GM19463 (cell line): ENCODE measurements at regions not wholly inside any gene's neighbourhood (a gene's known extent, or its start where the extent isn't known, plus 50 kb on each side); places are given as distances from the start of the nearest gene placed in this dataset.

Experiments
- ATAC-seq: cut with Tn5 transposase; IDR thresholded peaks from one replicate; pipeline ENCODE4 v1.9.1; 2021; ENCODE audit warnings: mild to moderate bottlenecking, moderate library complexity; ENCODE audit not compliant: unreplicated experiment

DNA sequence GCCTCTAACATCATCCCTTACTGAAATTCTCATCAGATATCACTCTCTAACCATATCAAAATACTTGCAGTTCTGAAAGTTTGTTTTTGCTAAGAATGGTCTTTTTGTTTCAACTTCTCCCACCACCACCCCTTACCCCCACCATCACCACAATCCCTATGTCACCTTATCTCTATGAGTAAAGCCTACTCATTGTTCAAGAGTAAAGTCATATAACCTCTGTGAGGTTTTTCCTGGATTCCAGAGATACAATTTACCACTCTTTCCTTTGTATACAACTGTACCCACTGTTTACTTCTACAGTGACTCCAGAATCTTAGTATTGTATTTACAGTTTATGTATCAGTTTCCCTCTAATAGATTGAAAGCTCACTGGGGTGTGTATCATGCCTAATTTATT lies 158.0 kb upstream of the PCDH10 start:
- no peak for ATAC-seq

DNA sequence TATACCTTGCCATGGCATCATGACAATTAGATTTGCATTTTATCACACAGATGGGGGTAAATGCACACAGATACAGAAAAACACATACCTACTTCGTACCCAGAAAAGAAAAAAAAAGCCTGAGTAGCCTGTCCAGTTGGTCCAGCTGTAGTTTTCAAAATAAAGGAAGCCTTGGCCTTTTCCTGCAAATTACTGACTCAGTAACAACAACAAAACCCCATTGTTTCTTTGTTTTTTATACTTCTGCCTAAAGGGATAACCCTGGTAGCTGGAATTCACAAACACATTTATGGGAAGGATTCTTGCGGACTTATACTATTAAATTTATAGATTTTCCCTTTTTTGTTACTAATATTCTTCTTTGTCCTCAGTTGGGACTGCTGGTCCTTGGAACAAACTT lies 156.4 kb upstream of the PCDH10 start:
- no peak for ATAC-seq

DNA sequence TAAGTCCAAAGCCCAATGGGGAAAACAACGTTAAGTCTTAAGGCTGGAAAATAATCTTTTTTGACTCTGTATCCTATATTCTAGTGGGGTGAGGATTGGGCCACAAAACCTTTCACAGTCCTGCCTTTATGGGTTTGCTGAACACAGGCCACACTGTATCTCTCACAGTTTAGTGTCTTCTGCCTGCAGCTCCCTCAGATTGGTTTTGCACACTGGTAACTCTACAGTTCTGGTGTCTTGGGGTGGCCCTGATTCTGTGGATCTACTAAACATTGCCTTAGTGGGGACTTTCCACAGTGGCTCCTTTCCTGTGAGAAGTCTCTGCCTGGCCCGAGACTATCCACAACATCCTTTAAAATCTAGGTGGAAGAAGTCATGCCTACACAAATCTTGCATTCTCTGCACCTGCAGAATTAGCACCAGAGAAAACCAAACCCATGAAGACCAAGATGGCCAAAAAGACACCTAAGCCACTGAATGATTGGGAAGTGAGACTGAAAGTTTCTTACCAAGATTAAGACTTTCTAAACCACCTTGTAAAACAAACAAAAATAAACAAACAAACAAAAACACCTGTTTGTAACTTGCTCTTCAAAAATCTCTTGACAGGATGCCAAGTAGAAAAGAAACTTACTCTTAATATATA lies 150.4 kb upstream of the PCDH10 start:
- no peak for ATAC-seq

DNA sequence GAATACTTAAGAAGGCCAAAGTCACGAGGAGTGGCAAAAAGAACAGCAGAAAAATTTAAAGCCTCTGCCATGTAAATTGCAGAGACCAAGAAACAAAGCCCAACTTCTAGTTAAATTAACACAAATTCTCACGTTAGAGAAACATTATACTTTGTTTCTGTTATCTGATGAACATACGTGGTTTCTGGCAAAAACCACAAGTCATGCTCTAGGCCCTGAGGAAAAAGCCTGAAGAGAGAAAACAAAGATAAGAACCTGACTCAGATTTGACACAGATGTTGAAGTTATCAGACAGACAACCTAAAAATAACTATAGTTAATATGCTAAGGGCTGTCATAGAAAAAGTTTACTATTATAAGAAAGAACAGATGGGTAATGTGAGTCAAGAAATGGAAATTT lies 149.1 kb upstream of the PCDH10 start:
- no peak for ATAC-seq

DNA sequence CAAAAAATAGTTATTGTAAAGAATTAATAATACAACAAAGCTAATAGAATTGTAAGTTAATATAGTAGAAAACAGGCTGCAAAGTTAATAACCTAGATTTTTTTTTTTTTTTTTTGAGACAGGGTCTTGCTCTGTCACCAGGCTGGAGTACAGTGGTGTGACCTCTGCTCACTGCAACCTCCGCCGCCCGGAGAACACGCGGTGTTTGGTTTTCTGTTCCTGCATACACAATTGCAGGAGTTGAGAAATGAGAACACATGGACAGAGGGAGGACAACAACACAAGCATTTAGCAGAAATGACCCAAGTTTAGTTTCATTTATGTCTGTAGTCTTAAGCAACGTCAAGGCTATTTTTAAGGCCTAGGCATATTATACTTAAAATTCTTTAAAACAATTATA lies 145.9 kb upstream of the PCDH10 start:
- no peak for ATAC-seq

DNA sequence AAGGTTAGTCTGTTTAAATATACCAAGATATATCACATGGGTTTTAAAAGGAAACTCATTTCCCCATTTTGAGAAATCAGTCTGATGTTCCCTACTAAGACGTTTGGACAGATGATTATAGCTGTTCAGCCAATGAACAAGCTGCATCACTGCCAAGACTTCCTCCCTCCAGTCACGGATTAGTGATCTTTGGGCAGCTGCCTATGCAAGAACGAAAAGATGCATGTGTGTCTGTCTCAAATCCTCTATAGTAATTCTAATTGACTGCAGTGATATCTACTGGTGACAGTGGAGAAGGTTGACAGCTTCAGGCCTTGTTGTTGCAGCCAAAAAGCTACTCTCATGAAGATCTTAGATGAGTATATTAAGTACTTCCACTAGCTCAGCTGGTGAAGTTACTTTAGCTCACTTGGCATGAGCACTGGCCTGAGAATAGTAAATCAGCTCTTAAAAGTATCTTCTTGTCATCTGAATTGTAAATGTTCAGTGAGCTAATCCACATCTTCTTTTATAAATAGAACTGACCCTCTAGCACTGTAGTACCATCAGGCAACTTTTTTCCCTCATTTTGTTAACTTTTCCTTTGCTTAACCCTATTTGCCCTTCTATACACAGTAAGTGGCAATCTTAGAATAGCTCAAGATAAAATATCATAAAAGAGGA lies 134.5 kb upstream of the PCDH10 start:
- ATAC-seq: no peak

DNA sequence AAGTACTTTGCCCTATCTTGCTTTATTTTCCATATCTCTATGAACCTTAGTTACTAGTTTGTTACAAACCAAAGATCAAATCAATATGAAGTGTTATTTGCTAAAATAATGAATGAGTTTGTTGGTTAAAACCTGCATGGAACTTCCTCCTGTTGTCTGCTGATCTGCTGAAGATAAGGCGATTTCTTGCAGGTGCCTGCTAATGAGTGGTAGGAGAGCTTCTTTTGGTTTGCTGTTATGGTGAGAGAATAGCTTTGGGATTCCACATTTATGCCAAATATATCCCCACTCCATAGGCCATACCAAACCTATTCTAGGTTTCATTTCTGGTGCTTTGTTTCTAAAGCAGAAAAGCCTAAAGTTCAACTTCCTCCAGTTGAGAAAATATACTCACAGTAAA lies 103.8 kb upstream of the PCDH10 start:
- no peak for ATAC-seq

DNA sequence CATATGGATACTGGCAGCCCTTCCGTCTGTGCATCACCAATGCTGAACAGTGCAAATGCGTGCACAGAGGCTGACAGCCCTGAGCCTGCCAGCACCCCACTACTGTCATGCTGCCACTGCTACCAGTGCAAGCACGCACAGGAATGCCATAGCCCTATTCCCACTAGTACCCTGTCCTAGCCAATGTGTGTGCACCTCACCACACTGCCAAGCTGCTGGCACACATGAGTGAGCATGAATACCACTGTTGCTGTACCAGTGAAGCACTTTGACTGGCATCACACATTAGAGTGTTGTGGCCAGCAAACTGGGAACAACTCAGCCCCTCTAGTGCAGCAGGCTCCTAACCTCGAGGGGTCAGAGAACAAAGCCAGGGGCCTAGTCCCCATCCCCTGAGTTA lies 102.9 kb upstream of the PCDH10 start:
- no peak for ATAC-seq

DNA sequence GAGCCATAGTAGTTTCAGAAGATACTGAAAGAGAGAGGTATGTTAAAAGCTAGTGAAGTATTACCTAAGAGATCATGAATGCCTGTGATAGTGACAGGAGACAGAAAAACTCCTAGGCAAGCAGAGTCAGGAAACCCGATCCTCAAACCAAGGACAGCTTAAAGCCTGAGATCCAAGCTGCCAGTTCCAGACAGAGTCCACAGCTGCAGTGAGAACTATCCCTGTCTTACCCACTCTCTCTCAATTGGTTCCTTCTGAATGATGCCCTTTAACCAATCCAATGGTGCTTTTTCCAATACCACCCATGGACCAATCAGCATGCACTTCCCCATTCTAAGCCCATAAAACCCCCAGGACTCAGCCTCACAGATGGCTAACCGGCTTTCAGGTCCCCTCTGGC lies 90.4 kb upstream of the PCDH10 start:
- ATAC-seq: no peak

DNA sequence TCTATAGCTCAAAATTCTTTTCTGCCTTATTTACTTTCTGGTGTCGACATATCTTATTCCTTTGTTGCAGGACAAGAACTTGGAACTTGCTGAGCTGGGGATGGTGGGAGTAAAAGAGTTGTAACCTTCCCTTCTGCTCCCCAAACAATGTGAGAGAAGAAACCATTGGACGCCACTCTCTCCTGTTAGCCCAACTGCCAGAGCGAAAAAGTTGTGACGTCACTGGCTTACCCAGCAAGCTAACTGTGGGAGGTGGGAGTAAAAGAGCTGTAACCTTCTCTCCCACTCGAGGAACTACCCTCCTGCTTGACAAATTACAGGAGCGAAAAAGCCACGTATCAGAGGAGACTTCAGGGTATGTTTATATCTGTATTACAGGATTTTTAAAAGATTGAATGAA lies 90.0 kb upstream of the PCDH10 start:
- ATAC-seq: no peak

DNA sequence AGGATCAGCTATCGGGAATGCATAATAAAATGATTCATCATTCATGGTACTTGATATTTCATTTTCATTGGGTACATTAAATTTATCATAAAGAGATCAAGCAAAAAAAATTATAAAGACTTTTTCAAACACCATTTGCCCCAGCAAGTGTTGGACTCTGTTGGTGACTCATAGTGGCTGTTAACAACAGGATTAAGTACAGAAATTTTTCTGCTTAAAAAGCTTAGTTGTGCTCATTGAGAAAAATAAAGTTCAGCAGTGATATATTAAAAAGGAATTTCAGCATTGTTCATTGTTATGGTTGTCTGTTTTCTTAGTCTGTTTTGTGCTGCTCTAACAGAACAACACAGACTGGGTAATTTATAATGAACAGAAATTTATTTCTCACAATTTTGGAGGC lies 86.2 kb upstream of the PCDH10 start:
- no peak for ATAC-seq

DNA sequence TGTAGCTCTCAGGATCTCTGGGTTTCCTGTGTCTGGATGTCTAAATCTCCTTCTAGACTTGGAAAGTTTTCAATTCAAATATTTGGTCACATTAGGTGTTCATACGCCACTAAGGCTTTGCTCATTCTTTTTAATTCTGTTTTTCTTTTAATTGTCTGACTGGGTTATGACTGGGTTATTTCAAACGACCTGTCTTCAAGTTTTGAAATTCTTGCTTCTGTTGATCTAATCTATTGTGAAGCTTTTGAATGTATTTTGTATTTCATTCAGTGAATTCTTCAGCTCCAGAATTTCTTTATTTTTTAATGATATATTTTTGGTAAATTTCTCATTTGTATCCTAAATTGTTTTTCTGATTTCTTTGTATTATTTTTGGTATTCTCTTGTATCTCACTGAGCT lies 81.0 kb upstream of the PCDH10 start:
- no peak for ATAC-seq

DNA sequence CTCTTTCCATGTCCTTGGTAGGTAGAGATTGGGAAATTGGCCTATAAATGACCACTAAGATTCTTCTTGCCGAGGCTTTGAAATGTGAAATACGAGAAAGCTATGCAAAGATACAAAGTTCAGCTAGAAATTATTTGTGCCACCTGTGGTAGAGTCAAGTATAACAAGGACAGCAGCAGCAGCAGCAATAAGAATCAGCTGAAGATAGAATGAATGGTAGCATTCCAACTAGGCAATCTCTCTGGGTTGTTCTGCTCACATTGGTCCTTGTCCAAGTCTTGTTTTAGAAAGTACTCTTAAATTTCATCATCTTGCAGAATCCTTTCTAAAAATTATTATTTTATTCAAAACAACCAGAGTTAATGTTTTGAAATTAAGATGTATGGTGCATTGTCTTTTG lies 67.8 kb upstream of the PCDH10 start:
- ATAC-seq: no peak

DNA sequence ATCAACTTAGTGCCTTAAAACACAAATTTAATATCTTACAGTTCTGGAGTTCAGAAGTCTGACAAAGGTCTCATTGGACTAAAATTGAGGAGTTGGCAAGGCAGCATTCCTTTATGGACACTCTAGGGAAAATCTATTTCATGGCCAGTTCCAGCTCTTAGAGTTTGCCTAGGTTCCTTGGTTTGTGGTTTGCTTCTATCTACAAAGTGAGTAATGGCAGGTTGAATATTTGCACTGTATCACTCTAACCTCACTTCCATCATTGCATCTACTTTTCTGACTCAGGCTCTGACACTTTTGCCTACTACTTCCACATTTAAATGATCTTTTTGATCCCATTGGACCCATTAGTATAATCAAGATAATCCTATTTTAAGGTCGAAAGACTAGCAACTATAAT lies 64.7 kb upstream of the PCDH10 start:
- ATAC-seq: no peak

DNA sequence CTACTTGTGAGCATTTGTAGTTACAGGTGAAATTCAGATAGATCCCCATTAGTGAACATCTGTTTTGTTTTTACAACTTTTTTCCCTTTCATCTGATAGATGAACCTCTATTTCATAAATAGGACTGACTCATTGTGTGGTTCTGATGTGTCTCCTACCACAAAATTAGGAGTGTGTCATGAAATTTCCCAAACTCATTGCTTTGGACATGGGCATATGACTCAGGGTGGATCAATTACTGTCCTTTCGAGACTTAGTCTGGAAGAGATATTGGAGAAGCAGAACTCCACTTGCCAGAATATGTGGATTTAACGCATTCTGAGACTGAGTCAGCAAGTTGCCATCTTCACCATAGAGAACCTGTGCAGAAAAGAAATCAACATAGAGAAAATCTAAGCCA lies 53.5 kb upstream of the PCDH10 start:
- ATAC-seq: no peak

DNA sequence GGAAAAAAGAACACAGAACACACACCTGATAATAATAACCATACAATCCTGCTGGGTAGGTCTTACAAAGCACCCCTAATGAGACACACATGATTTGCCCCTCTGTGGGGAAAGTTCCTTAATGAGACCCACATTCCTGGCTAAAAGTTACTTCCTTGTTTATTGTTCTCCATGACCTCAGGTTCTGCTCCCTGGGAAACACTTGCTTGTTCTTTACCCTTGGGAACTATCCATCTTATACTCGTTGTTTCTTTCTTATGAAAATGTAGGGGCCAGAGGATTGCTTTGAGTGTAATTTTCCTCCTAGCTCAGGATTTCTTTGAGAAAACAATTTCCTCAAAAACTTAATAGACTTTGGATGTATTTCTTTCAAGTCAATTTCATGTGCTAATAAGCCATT lies 52.1 kb upstream of the PCDH10 start:
- ATAC-seq: no peak
